ENCODE measurements at regions not wholly inside any gene's neighbourhood (a gene's known extent, or its start where the extent isn't known, plus 50 kb on each side); places are given as distances from the start of the nearest gene placed in this dataset.

GRCh38 chr2:16404146-16404545 is 261.5 kb downstream of the CYRIA start:
- no peaks in the 10 kb centered on the region for H3K27me3 ChIP-seq
- DNase-seq, result no peak
- no peaks in the 10 kb centered on the region for H3K36me3 ChIP-seq (replicated peaks in 1 of 2)
- no peak overlapping the region for H3K27ac ChIP-seq
- no peak overlapping the region for H3K4me3 ChIP-seq
- TF ChIP-seq POLR2A (IDR thresholded peaks at IDR 0.05), result no peak
- no peak for TF ChIP-seq CTCF (IDR thresholded peaks at IDR 0.05)
- no peaks in the 10 kb centered on the region for H3K4me1 ChIP-seq (replicated peaks in 1 of 2)
- H3K9me3 ChIP-seq (replicated peaks in 1 of 3), result no peaks in the 10 kb centered on the region
- 23 to 78% (median 72%) methylated on average over 3 of the region's 3 CpGs for WGBS, 4 donors
- intact Hi-C loops (cut with DNase I), result no loop called here

DNA sequence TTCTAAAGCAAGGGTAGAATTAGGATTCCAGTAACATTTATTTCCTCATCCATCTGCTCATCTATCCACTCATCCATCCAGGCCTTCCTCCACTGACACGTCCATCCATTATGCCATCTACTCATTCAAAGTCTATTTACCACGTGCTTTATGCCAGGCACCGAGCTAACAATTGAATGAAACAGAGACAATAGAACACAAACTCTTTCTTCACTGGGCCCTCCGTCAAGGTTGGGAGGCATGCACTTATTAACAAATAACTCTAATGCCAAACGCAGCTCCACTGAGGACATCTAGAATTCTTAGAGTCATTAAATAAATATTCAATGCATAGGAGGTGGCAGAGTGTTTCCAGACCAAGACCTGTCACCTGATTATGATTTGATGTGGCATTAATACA is 262.7 kb downstream of the CYRIA start:
- no peaks in the 10 kb centered on the region for H3K27me3 ChIP-seq
- 73 to 80% (median 78%) methylated on average over 5 of the region's 5 CpGs for WGBS, 4 donors
- no peaks in the 10 kb centered on the region for H3K36me3 ChIP-seq (replicated peaks in 1 of 2)
- DNase-seq, result no peak
- intact Hi-C loops (cut with DNase I), result no loop called here
- H3K4me3 ChIP-seq, result no peak overlapping the region
- no peak overlapping the region for H3K27ac ChIP-seq
- H3K4me1 ChIP-seq (replicated peaks in 1 of 2), result no peaks in the 10 kb centered on the region
- no peaks in the 10 kb centered on the region for H3K9me3 ChIP-seq (replicated peaks in 1 of 3)
- TF ChIP-seq CTCF (IDR thresholded peaks at IDR 0.05) (no peak), POLR2A (IDR thresholded peaks at IDR 0.05) (no peak)

DNA sequence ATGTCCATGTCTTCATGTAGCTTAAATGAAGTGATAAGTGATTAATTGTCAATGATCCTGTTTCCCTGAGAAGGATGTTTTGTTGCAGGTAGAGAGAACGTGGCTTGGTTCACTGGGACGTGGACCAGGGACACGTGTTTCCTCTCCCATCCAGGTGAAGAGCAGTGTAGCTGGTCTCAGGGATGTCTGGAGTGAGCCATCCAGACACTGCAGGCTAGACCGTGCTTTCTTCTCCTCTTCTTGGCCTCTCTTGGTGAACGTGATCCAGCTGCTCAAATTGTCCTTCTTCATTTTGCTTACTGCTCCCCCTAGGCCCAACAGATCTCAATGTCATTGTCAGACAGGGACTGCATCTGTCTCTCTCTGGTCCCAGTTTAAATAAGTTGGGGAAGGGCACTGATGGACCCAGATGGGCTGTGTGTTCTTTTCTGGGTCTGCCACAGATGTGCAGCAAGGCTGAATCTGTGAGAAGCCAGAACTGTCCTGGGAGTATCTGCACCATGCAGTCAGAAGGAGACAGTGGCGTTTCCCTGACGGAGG is 263.8 kb downstream of the CYRIA start:
- H3K36me3 ChIP-seq (replicated peaks in 1 of 2), result no peaks in the 10 kb centered on the region
- no peak for DNase-seq
- WGBS, 4 donors, result 72 to 83% (median 78%) methylated on average over 6 to 7 of the region's 7 CpGs
- H3K4me1 ChIP-seq (replicated peaks in 1 of 2), result no peaks in the 10 kb centered on the region
- no peak for TF ChIP-seq POLR2A (IDR thresholded peaks at IDR 0.05)
- H3K27me3 ChIP-seq, result no peaks in the 10 kb centered on the region
- H3K4me3 ChIP-seq, result no peak overlapping the region
- intact Hi-C loops (cut with DNase I), result no loop called here
- no peak overlapping the region for H3K27ac ChIP-seq
- H3K9me3 ChIP-seq (replicated peaks in 1 of 3), result no peaks in the 10 kb centered on the region

GRCh38 chr2:16400127-16400623 is 265.5 kb downstream of the CYRIA start:
- no peaks in the 10 kb centered on the region for H3K36me3 ChIP-seq (replicated peaks in 1 of 2)
- peak in 3 of 7 donors; percentile 16 to 34 (median 23) for DNase-seq
- H3K27me3 ChIP-seq, result no peaks in the 10 kb centered on the region
- intact Hi-C loops (cut with DNase I), result no loop called here
- TF ChIP-seq POLR2A (IDR thresholded peaks at IDR 0.05), result no peak
- no peak for TF ChIP-seq CTCF (IDR thresholded peaks at IDR 0.05)
- 25 to 35% (median 31%) methylated on average over 5 to 7 of the region's 7 CpGs for WGBS, 4 donors
- H3K9me3 ChIP-seq (replicated peaks in 1 of 3), result no peaks in the 10 kb centered on the region
- no peaks in the 10 kb centered on the region for H3K4me1 ChIP-seq (replicated peaks in 1 of 2)
- no peak overlapping the region for H3K4me3 ChIP-seq
- H3K27ac ChIP-seq, result no peak overlapping the region

DNA sequence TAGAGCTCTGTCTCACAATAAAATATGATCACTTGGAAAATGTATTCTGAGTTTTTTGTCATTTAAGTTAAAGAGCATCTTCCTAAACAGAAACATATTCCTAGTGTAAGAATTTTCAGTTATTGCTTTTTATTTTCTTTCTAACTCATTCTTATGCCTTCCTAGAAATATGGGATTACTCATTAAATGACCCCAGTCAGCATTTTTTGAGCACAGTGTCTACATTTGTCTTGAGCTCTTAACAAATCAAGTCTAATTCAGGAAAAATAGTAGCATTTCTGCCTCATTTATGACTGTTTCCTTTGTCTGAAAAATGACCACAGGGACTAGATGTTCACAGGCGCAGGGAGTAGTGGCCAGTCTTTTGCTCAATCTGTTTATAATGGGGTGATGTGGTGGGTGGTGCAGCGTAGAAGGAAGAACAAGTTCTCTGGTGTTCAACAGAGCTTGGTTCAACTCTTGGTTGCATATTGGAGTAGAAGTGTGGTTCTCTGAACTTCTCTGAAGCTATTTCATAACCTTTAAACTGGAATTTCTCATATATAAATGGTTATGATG is 267.1 kb downstream of the CYRIA start:
- no peak for DNase-seq
- TF ChIP-seq CTCF (IDR thresholded peaks at IDR 0.05), result no peak
- no peak for TF ChIP-seq POLR2A (IDR thresholded peaks at IDR 0.05)
- 65 to 87% (median 81%) methylated on average over 2 of the region's 2 CpGs for WGBS, 4 donors
- no peaks in the 10 kb centered on the region for H3K9me3 ChIP-seq (replicated peaks in 1 of 3)
- H3K4me1 ChIP-seq (replicated peaks in 1 of 2), result no peaks in the 10 kb centered on the region
- no peaks in the 10 kb centered on the region for H3K36me3 ChIP-seq (replicated peaks in 1 of 2)
- H3K4me3 ChIP-seq, result no peak overlapping the region
- no peak overlapping the region for H3K27ac ChIP-seq
- intact Hi-C loops (cut with DNase I), result no loop called here
- no peaks in the 10 kb centered on the region for H3K27me3 ChIP-seq
